RPMI8226 (cell line): ENCODE measurements at regions not wholly inside any gene's neighbourhood (a gene's known extent, or its start where the extent isn't known, plus 50 kb on each side); places are given as distances from the start of the nearest gene placed in this dataset.
"Not testable (repeated sequence)": the region's sequence is repeated elsewhere in the genome, so short reads cannot be mapped to it uniquely, and the experiment has no call there.

Experiments used
- DNase-seq: peaks from one replicate; pipeline ENCODE4 v3.0.0-alpha.2; 2015

GRCh38 chr16:86945166-86945900 lies 367.0 kb downstream of the FOXL1 start:
- no peak for DNase-seq

- DNase-seq: no peak
Observed at GRCh38 chr16:86946396-86946795, 368.0 kb downstream of the FOXL1 start.

GRCh38 chr16:86946981-86947380 lies 368.6 kb downstream of the FOXL1 start:
- DNase-seq: no peak

GRCh38 chr16:86948046-86948445 lies 369.1 kb downstream of the C16orf95 start:
- no peak for DNase-seq

- DNase-seq: no peak
Observed at GRCh38 chr16:86949116-86949515, 368.1 kb downstream of the C16orf95 start.

- DNase-seq: no peak
Observed at GRCh38 chr16:86949630-86950029, 367.6 kb downstream of the C16orf95 start.

- DNase-seq: no peak
Observed at GRCh38 chr16:86951041-86951822, 366.0 kb downstream of the C16orf95 start.

GRCh38 chr16:86951831-86952598 lies 365.2 kb downstream of the C16orf95 start:
- no peak for DNase-seq

- DNase-seq: no peak
Observed at GRCh38 chr16:86952769-86953168, 364.4 kb downstream of the C16orf95 start.

- no peak for DNase-seq
Observed at GRCh38 chr16:86953631-86954391, 363.4 kb downstream of the C16orf95 start.

GRCh38 chr16:86955136-86955855 lies 361.9 kb downstream of the C16orf95 start:
- DNase-seq: no peak

GRCh38 chr16:86956437-86956836 lies 360.8 kb downstream of the C16orf95 start:
- no peak for DNase-seq

GRCh38 chr16:86957662-86958198 lies 359.5 kb downstream of the C16orf95 start:
- DNase-seq: not testable (repeated sequence)

- no peak for DNase-seq
Observed at GRCh38 chr16:86958423-86958822, 358.8 kb downstream of the C16orf95 start.

- no peak for DNase-seq
Observed at GRCh38 chr16:86959091-86959651, 358.0 kb downstream of the C16orf95 start.

- DNase-seq: no peak
Observed at GRCh38 chr16:86959729-86960128, 357.5 kb downstream of the C16orf95 start.

- DNase-seq: no peak
Observed at GRCh38 chr16:86960266-86960665, 356.9 kb downstream of the C16orf95 start.

GRCh38 chr16:86961171-86961601 lies 356.0 kb downstream of the C16orf95 start:
- DNase-seq: no peak

GRCh38 chr16:86962259-86962658 lies 354.9 kb downstream of the C16orf95 start:
- no peak for DNase-seq

GRCh38 chr16:86962913-86963312 lies 354.3 kb downstream of the C16orf95 start:
- no peak for DNase-seq
